ENCODE measurements at regions not wholly inside any gene's neighbourhood (a gene's known extent, or its start where the extent isn't known, plus 50 kb on each side); places are given as distances from the start of the nearest gene placed in this dataset.

DNA sequence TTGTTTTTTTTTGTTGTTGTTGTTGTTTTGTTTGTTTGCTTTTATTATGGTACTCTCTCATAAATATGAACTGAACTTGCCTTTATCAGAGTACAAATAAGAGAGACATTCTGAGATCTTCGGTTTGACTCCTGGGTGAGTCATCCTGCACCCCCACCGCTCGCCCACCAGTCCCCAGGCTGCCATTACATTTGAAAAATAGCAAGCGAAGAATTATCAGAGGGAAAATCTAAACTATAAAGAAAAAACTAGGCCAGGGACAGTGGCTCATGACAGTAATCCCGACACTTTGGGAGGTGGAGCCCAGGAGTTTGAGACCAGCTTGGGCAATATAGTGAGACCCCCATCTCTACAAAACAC lies 122.1 kb upstream of the MAP3K1 start:
- Histone ChIP-seq H3K4me1 (no peaks in the 10 kb centered on the region), H3K9me3 (no peaks in the 10 kb centered on the region), H3K4me3 (no peak overlapping the region), H3K36me3 (no peaks in the 10 kb centered on the region), H3K27me3 (no peaks in the 10 kb centered on the region), H3K27ac (no peak overlapping the region)
- TF ChIP-seq, protein P1, sequence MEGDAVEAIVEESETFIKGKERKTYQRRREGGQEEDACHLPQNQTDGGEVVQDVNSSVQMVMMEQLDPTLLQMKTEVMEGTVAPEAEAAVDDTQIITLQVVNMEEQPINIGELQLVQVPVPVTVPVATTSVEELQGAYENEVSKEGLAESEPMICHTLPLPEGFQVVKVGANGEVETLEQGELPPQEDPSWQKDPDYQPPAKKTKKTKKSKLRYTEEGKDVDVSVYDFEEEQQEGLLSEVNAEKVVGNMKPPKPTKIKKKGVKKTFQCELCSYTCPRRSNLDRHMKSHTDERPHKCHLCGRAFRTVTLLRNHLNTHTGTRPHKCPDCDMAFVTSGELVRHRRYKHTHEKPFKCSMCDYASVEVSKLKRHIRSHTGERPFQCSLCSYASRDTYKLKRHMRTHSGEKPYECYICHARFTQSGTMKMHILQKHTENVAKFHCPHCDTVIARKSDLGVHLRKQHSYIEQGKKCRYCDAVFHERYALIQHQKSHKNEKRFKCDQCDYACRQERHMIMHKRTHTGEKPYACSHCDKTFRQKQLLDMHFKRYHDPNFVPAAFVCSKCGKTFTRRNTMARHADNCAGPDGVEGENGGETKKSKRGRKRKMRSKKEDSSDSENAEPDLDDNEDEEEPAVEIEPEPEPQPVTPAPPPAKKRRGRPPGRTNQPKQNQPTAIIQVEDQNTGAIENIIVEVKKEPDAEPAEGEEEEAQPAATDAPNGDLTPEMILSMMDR (IDR thresholded peaks at IDR 0.05), result no peak
- no peak for TF ChIP-seq POLR2A (IDR thresholded peaks at IDR 0.05)
- no peak for DNase-seq
- intact Hi-C loops (cut with DNase I; ENCODE audit: low total_unique reads), result no loop called here

DNA sequence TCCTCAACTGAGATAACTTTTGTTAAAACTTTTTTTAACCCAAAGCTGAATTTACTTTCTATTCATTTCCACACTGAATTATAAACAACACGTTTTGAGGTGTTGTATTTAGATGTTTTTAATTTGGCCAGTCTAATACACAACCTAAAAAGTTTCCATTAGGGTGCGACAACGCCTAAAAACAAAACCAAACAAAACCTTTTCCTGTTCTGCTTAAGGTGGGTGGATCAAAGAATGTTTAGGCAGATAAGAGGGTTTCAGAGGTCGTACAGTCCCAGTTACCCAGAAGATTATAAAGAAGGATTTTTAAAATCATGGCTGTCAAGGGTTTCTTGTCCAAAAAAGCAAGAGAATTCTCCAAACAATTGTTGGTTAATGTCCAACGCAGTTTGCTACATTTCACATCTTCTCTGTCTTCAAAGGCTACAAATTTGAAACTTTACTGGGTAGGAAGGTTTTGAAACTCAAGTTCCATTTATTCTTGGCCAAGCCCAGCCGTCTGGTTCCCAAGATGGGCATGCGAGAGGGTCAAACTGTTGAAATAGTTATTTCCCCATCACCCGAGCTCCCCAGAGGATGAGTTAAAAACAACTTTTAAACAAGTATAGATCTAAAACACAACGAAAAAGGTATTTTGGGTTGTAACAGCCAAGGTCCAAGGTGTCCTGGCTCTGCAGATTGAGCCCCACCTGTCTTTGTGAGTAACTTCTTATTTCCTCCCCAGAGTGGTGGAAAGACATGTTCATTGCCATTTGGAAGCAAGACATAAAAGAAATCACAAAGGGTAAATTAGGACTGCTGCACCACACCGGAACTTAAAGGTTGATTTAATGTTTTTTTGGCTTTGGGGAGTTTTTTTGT lies 122.8 kb upstream of the MAP3K1 start:
- no peak overlapping the region for H3K27ac ChIP-seq
- TF ChIP-seq, protein P1 (IDR thresholded peaks at IDR 0.05), result no peak
- TF ChIP-seq POLR2A (IDR thresholded peaks at IDR 0.05), result no peak

DNA sequence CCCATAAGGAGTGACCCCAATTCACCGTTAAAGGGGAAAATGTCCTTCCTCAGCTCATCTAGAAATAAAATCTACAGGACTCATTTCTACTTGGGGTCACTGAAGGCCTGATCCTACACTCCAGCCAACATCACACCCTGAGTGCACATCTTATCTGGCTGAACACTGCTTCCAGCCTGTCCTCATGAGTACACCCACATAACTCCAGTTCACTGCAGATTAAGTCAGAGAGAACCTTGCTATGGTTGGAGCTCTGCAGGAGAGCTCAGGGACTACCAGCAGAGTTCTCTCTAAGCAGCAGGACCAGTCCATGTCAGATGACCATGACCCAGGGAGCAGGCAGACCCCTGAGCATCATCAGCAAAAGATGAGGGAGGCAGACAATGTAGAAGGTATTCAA lies 126.9 kb upstream of the MAP3K1 start:
- TF ChIP-seq, protein P1 (IDR thresholded peaks at IDR 0.05), result no peak
- TF ChIP-seq POLR2A (IDR thresholded peaks at IDR 0.05), result no peak
- no peak overlapping the region for H3K27ac ChIP-seq
- H3K4me1 ChIP-seq, result no peaks in the 10 kb centered on the region
- H3K9me3 ChIP-seq, result no peaks in the 10 kb centered on the region
- H3K4me3 ChIP-seq, result no peak overlapping the region
- DNase-seq, result no peak
- no peaks in the 10 kb centered on the region for H3K27me3 ChIP-seq
- intact Hi-C loops (cut with DNase I; ENCODE audit: low total_unique reads), result no loop called here
- no peaks in the 10 kb centered on the region for H3K36me3 ChIP-seq

More for the DNA sequence above, 122.8 kb upstream of the MAP3K1 start:
- H3K27me3 ChIP-seq, result no peaks in the 10 kb centered on the region
- H3K9me3 ChIP-seq, result no peaks in the 10 kb centered on the region
- H3K4me1 ChIP-seq, result no peaks in the 10 kb centered on the region
- H3K4me3 ChIP-seq, result no peak overlapping the region
- H3K36me3 ChIP-seq, result no peaks in the 10 kb centered on the region
- DNase-seq, result no peak
- intact Hi-C loops (cut with DNase I; ENCODE audit: low total_unique reads), result no loop called here

DNA sequence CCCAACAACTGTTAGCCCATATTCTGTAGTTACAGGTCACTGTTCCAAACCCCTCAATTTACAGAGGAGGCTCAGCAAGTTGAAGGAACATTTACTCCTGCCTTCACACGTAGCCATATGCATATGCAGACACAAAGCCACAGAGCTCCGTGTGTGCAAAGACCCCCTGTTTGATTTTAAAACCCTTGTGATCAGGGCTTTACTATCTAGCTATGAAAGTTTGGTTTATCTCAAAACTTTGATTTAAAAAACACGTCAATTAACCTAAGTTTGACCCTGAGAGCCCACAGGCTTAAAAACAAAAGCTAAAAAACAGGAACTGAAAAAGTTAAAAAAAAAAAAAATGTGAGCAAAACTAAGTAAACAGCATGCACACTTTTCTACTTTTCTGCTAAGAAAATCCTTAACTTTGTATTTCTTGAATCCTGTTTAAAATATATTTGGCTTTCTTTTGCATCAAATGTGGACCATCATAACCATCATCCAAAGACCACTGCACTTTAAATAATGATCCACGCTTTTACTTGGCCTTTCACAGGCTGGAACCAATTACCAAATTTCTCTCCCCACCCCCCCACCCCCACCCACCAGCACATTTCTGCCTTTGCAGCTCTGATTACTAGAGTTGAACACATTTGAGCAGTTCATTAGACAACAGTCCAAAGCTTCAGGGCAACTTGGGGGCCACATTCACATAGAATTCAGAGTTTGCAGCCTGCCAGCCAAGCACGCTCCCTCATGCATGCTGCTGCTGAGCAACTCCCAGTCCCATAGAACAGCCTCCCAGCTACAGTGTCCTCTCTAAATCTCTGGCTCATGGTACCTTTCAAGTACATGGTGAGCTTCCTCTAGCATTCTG lies 128.8 kb upstream of the MAP3K1 start:
- H3K4me1 ChIP-seq, result no peaks in the 10 kb centered on the region
- TF ChIP-seq POLR2A (IDR thresholded peaks at IDR 0.05), result no peak
- TF ChIP-seq, protein P1 (IDR thresholded peaks at IDR 0.05), result no peak
- H3K27ac ChIP-seq, result no peak overlapping the region
- no peak overlapping the region for H3K4me3 ChIP-seq
- H3K27me3 ChIP-seq, result no peaks in the 10 kb centered on the region
- no peak for DNase-seq
- no peaks in the 10 kb centered on the region for H3K36me3 ChIP-seq
- intact Hi-C loops (cut with DNase I; ENCODE audit: low total_unique reads), result no loop called here
- H3K9me3 ChIP-seq, result no peaks in the 10 kb centered on the region

Data from uterus (tissue), 3 donors.